GM12865 (cell line): ENCODE measurements at regions not wholly inside any gene's neighbourhood (a gene's known extent, or its start where the extent isn't known, plus 50 kb on each side); places are given as distances from the start of the nearest gene placed in this dataset.
"Not testable (repeated sequence)": the region's sequence is repeated elsewhere in the genome, so short reads cannot be mapped to it uniquely, and the experiment has no call there.

Experiments
- DNase-seq: peaks from one replicate; pipeline ENCODE4 v3.0.0; 2010; ENCODE audit warnings: low read depth
- H3K4me3 ChIP-seq: 2 replicates; pipeline ENCODE4 v1.5.1; 2011; ENCODE audit warnings: mild to moderate bottlenecking, low read depth, low read length, control low read depth
- TF ChIP-seq, protein P1 (sequence below): IDR thresholded peaks from 2 replicates; pipeline ENCODE4 v1.5.1; 2011; ENCODE audit warnings: low read length, control low read depth, low read depth, inconsistent platforms; ENCODE audit not compliant: insufficient read depth; ENCODE audit errors: missing control alignments

DNA sequence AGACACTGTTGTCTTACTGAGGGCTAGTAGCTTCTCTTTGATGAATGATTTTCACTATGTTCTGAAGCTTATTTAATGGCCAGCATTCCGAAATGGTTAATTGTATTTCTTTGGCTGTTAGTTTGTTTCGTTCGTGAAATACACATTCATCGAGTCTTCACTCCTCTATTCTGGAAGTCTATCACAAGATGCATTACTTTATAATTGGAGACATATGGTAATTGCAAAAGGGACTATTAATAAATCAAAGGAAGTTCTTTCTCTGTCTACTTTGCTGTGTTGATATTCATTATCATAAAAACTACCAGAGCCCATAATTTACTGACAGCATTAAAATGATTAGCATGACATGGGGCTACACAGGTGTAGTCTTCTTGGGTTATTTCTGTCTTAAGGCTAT lies 133.8 kb upstream of the IGFBP3 start:
- TF ChIP-seq, protein P1, sequence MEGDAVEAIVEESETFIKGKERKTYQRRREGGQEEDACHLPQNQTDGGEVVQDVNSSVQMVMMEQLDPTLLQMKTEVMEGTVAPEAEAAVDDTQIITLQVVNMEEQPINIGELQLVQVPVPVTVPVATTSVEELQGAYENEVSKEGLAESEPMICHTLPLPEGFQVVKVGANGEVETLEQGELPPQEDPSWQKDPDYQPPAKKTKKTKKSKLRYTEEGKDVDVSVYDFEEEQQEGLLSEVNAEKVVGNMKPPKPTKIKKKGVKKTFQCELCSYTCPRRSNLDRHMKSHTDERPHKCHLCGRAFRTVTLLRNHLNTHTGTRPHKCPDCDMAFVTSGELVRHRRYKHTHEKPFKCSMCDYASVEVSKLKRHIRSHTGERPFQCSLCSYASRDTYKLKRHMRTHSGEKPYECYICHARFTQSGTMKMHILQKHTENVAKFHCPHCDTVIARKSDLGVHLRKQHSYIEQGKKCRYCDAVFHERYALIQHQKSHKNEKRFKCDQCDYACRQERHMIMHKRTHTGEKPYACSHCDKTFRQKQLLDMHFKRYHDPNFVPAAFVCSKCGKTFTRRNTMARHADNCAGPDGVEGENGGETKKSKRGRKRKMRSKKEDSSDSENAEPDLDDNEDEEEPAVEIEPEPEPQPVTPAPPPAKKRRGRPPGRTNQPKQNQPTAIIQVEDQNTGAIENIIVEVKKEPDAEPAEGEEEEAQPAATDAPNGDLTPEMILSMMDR: no peak
- DNase-seq: no peak
- H3K4me3 ChIP-seq: no peak overlapping the region

DNA sequence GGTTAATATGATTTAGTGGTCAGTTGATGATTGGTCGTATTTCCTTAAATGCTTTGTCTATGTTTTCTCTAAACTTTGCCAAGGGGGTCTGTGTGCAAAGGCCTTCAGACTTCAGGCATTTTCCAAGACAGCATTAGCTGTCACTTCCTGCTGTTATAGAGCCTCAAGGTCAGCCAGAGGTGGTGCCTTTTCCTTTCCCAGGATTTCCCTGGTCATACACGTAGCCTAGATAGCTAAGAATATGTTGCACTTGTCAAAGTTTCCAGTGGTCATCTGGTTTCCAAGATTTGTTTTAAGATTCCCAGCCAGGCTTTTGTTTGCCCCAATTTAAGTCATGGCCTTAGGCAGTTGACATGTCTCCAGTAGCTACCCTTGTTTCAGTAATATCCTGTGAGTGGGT lies 133.2 kb upstream of the IGFBP3 start:
- DNase-seq: no peak
- no peak overlapping the region for H3K4me3 ChIP-seq
- TF ChIP-seq, protein P1: no peak

DNA sequence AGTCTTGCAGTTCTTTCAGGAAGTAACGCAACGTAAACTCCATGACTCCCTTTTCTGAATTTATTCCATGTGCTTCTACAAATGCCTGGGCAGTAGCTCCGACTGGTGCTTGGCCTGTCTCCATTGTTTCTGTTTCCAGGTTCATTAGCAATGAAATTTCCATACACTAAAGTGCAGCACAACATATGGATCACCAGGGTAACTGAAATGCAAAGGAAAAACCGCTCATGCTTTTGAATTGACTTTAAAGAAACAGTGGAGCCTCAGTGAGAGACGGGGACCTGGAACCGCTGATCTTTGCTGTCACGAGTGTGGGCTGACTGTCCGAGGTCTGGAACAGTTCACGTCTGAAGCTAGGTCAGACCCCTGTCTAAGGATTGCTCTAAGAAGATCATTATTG lies 126.5 kb upstream of the IGFBP3 start:
- DNase-seq: no peak
- H3K4me3 ChIP-seq: no peak overlapping the region
- TF ChIP-seq, protein P1: no peak

DNA sequence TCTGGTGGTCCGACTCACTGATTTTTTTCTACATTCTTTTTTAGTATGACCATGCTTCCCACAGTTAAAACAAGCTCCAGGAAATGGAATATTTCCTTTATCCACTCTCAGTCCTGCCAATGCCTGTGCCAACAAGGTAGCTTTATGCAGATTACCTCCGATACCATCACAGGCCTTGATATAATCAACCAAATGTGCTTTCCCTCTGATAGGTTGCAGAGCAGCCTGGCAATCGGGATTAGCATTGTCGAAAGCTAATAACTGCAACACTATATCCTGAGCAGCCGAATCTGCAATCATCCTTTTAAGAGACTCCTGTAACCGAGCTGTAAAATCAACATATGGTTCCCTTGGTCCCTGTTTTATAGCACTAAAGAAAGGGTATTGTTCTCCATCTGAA lies 122.3 kb upstream of the IGFBP3 start:
- DNase-seq, H3K4me3 ChIP-seq: not testable (repeated sequence)

DNA sequence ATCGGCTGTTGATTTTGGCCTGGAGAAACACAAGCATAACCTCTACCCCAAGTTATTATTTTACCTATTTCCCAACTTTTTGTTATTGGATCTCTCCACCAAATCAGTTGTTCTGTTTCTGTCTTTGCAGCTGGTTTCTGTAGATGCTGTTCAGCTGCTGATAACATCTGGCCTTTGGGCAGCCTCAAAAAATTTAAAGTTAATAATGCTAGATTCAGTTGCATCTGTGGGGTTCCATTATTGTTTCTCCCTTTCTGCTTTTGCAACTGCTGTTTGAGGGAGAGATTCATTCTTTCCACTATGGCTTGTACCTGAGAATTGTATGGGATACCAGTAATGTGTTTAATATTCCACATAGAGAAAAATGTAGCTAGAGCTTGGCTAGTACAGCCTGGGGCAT lies 118.7 kb upstream of the IGFBP3 start:
- not testable (repeated sequence) for H3K4me3 ChIP-seq, DNase-seq

DNA sequence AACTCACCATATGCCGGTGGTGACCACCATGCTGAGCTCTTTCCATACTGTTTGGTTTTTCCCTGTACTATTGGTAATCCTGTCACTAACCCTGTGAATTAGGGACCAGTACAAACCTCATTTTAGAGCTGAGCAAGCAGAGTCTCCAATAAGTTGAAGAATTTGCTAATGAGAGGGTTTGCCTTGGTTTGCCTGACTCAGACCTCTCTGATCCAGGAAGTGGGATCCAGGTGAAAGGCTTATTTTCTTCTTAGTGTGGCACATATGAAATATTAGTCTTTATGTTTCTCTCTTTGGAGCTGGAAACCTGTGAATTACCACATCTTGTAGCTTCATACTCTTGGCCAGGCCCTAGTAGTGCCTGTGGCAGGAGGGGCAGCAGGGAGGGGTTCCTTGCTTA lies 114.1 kb upstream of the IGFBP3 start:
- TF ChIP-seq, protein P1: no peak
- no peak overlapping the region for H3K4me3 ChIP-seq
- DNase-seq: no peak

DNA sequence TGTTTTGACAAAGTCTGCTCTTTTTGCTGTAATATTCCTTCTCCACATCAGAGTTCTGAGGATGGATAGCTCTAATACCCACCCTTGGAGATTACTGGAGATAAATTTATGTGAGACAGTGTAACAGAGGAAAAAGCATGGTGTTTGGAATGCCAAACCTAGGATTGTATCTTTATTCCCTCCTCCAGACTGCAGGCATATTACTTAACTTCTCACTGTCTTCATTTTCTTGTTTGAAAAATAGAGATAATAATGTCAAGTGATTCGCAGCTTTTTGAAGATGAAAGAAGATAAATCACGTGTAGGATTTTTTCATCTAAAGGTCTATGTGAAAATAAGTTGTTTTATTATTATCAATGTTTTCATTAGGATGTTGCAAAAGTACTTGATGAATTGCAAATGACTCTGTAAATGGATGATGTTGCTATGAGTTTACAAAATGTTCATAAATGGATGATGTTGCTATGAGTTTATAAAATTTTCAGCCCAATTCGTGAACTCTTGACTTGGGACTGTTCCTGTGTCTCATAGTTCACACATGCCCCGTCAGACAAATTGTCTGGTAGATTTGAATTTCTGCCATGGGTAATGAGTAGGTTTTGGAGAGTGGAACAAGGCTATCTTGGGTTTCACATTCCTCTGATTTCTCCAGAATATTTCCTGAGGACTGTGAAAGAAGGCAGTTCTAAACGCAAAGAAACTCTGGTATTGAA lies 113.1 kb upstream of the IGFBP3 start:
- no peak for DNase-seq
- no peak overlapping the region for H3K4me3 ChIP-seq
- TF ChIP-seq, protein P1: no peak

DNA sequence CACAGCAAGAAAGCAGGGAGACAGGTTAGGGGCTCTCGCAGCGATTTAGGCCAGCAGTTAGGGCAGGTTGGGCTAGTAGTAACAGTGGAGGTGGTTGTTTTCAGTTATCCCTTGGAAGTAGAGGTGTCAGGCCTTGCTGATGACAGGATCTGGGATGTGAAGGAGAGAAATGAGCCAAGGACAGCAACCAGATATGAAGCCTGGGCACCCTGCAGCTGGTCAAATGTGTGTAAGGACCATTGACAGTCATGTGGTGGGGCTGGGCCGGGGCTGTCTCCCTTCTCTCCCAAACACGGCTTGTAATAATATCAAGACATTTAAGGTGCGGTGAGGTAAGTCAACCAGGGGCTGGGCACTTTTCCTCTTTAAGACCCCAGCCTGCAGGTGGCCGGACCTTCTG lies 112.5 kb upstream of the IGFBP3 start:
- TF ChIP-seq, protein P1: no peak
- H3K4me3 ChIP-seq: no peak overlapping the region
- DNase-seq: no peak
